ENCODE measurements at regions not wholly inside any gene's neighbourhood (a gene's known extent, or its start where the extent isn't known, plus 50 kb on each side); places are given as distances from the start of the nearest gene placed in this dataset.
A peak's percentile ranks its signal among the peaks of the same experiment; 100 is the strongest.
"Not testable (repeated sequence)": the region's sequence is repeated elsewhere in the genome, so short reads cannot be mapped to it uniquely, and the experiment has no call there.

DNA sequence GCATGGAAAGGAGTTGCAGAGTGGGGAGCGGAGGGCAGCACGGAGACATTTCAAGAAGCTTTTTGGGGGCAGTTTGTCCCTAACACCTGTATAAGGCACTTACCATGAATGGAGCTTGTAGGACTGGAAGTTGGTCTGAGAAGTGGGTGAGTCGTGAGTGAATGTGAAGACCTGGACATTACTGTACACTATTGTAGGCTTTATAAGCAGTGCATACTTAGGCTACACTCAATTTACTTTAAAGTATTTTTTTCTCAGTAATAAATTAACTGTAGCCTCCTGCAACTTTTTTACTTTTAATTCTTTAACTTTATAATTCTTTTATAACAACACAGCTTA is 141.6 kb upstream of the ETV3 start:
- Mint-ChIP-seq H3K27me3 (peaks cover 22 to 34% of the 10 kb centered on the region in 2 donors), H3K36me3 (no peaks in the 10 kb centered on the region), H3K4me1 (ENCODE audit: low read depth in 2 of 2) (no peaks in the 10 kb centered on the region), H3K9me3 (no peaks in the 10 kb centered on the region), H3K27ac (no peak overlapping the region), H3K4me3 (no peak overlapping the region)
- ATAC-seq (no peak), DNase-seq (ENCODE audit: low spot score) (no peak)

DNA sequence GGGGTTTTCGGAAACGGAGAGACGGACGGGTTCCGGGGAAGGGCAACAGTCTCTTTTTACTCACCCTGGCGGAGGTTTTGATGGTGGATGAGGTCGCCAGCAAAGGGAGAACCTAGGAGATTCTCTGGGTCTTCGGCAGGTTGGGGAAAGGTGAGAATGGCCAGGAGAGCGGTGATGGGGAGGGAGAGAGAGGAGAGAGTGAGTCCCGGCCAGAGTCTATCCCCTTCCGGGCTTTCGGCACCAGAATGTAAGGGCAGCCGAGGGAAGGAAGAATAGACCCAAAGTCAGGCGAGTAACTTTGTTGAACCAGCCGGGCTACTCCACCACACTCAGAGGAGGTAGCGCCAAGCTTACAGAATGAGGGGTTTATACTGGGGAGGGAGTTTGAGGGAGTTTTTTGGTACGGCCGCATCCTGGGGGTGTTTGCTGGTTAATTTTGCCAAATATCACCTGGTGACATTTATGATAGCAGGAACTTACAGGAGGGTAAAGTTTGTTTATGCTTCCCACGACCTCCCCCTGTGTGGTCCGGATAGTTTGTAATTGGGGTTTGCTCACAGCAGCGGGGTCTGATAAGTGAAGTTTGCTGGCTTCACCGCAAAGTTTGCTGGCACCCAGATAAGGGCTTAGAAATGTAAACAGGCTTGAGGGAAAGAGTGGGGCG is 141.1 kb upstream of the ETV3 start:
- Mint-ChIP-seq H3K4me1 (ENCODE audit: low read depth in 2 of 2) (no peaks in the 10 kb centered on the region), H3K36me3 (no peaks in the 10 kb centered on the region), H3K9me3 (no peaks in the 10 kb centered on the region), H3K4me3 (no peak overlapping the region), H3K27me3 (peaks cover 20 to 31% of the 10 kb centered on the region in 2 donors), H3K27ac (no peak overlapping the region)
- no peak for ATAC-seq
- DNase-seq (ENCODE audit: low spot score): no peak

DNA sequence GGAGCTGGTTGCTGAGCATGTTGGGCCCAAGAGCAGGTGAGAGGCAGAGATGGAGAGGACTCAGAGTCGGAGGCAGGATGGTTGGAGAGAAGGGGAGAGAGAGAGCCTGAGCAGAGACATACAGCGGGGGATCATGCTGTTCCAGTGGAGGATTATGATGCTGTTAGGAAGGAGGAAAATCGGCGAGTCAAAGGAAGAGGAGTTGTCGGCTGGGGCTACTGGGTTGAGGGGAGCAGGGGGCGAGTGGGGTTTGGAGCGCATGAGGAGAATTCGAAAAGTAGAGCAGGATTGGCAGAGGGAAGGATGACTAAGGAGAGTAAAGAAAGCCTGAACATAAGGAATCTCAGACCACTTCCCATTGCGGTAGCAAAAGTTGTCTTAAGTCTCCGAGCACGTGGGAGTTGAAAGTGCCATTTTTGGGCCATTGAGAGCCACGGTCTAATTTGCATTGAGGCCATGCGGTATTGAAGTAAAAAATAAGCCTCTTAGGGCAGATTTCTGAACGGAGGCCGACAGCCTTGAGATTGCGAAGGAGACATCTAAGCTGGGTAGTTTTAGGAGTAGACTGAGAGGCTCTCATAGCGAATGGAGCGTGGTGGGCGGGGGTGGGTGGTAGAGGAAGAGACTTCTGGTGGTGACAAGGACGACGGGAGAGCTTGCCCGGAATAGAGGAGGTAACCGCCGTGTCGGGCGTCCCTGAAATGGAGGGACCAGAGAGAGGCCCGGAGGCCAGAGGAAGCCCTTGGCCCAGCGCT is 140.4 kb upstream of the ETV3 start:
- Mint-ChIP-seq H3K27ac (no peak overlapping the region), H3K36me3 (no peaks in the 10 kb centered on the region), H3K4me1 (ENCODE audit: low read depth in 2 of 2) (no peaks in the 10 kb centered on the region), H3K27me3 (peaks cover 18 to 26% of the 10 kb centered on the region in 2 donors), H3K9me3 (no peaks in the 10 kb centered on the region), H3K4me3 (no peak overlapping the region)
- no peak for ATAC-seq
- DNase-seq (ENCODE audit: low spot score): no peak

DNA sequence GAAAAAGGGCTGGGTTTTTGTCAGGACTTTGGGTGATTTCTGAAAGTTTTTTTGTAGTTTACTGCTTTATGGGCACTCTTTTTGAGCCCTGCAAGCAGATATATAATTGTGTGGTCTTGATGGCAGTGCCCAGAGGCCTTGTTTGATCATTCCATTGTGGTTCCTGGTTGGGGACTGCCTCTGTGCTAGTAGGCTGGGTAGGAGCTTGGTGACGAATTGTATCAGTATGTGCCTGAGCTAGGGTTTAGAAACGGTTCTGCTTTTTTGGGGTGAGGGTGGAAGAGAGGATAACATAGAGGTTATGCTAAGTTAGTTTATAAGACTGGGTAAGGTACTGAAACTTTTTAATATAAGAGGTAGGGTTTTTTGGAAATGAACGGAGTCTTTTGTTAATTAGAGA is 139.7 kb upstream of the ETV3 start:
- Mint-ChIP-seq H3K4me1 (ENCODE audit: low read depth in 2 of 2) (no peaks in the 10 kb centered on the region), H3K27ac (no peak overlapping the region), H3K36me3 (no peaks in the 10 kb centered on the region), H3K9me3 (no peaks in the 10 kb centered on the region), H3K27me3 (peaks cover 15 to 21% of the 10 kb centered on the region in 2 donors), H3K4me3 (no peak overlapping the region)
- ATAC-seq (no peak), DNase-seq (ENCODE audit: low spot score) (no peak)

DNA sequence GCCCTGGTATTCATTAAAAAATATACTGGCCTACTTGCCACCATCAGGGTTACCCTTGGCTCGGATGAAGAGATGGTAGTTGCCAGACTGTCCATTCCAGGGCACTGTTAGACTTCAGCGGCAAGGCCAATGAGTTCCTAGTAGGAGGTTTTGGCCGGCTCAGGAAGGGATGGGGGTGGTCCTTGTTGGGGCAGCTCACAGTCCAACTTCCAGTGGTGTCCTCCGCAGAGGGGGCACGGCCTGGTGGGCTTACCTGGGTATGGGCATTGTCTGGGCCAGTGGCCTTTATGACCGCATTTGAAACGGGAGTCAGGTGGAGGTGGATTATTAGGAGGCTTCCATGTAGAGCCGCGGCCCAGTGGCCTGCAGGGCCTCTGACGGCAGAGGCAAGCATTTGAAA is 139.1 kb upstream of the ETV3 start:
- ATAC-seq: no peak
- no peak overlapping the region for H3K27ac Mint-ChIP-seq
- no peaks in the 10 kb centered on the region for H3K36me3 Mint-ChIP-seq

DNA sequence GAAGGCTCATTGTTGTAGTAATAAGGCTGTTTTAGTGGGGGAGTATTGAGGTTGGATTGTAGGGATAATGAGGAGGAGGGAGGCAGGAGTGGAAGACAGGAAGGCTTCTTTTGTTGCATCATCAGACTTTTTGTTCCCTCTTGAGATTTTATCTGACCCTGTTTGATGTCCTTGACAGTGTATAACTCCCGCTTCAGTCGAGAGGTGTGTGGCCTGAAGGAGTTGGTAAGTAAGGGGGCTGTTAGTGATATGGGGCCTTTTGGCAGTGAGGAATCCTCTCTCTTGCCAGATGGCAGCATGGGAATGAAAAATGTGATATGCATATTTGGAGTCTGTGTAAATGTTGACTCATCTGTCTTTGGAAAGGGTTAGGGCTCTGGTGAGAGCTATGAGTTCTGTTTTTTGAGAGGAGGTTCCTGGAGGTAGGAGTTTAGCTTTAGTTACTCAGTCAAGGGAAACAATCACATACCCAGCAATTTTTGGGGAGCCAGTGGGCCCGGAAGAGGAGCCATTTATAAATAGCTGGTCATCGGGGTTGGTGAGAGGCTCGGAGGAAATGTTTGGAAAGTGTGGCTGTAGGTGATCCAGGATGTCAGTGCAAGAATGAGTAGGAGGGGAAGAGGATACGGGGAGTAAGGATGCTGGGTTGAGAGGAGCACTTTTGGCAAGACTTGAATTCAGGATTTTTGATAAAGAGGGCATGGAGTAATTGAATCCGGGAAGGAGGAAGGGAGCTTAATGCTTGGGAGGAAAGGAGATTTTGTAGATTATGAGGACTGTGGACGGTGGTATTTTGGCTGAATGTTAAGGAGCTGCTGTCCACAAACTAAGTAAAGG is 136.7 kb upstream of the ETV3 start:
- no peaks in the 10 kb centered on the region for H3K9me3 Mint-ChIP-seq
- H3K27me3 Mint-ChIP-seq: peaks cover 5 to 10% of the 10 kb centered on the region in 2 donors
- H3K4me3 Mint-ChIP-seq: no peak overlapping the region
- no peaks in the 10 kb centered on the region for H3K4me1 Mint-ChIP-seq (ENCODE audit: low read depth in 2 of 2)
- no peak for DNase-seq (ENCODE audit: low spot score)
- ATAC-seq: no peak
- no peaks in the 10 kb centered on the region for H3K36me3 Mint-ChIP-seq
- H3K27ac Mint-ChIP-seq: no peak overlapping the region

More for the DNA sequence above, 139.1 kb upstream of the ETV3 start:
- DNase-seq (ENCODE audit: low spot score): no peak
- no peak overlapping the region for H3K4me3 Mint-ChIP-seq
- H3K9me3 Mint-ChIP-seq: no peaks in the 10 kb centered on the region
- peaks cover 9 to 15% of the 10 kb centered on the region in 2 donors for H3K27me3 Mint-ChIP-seq
- H3K4me1 Mint-ChIP-seq (ENCODE audit: low read depth in 2 of 2): no peaks in the 10 kb centered on the region

DNA sequence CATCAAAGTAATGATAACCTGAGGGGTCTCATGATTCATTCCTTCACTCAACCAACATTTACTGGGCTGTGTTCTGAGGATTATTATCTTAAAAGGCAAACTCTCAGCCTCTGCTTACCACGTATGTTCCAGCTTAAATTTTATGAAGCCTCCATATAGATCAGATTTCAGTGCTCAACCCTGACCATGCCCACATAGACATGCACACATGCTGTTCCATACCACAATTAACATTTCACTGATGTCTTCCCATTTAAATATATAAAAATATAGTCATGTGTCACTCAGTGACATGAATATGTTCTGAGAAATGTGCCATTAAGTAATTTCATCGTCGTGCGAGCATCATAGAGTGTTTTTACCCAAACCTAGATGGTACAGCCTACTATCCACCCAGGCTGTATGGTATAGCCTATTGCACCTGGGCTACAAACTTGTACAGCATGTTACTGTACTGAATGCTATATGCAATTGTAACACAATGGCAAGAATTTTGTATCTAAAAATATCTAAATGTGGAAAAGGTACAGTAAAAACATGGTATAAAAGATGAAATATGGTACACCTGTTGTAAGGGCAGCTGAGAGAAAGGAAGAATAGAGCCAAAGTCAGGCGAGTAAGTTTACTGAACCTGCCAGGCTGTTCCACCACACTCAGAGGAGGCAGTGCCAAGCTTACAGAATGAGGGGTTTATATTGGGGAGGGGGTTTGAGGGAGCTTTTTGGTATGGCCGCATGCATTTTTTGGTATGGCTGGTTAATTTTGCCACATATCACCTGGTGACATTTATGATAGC is 134.7 kb upstream of the ETV3 start:
- DNase-seq (ENCODE audit: low spot score) (no peak), ATAC-seq (no peak)
- no peak overlapping the region for H3K4me3 Mint-ChIP-seq
- no peak overlapping the region for H3K27ac Mint-ChIP-seq
- peaks cover 12 to 15% of the 10 kb centered on the region in 2 donors for H3K27me3 Mint-ChIP-seq
- H3K9me3 Mint-ChIP-seq: no peaks in the 10 kb centered on the region
- no peaks in the 10 kb centered on the region for H3K4me1 Mint-ChIP-seq (ENCODE audit: low read depth in 2 of 2)
- H3K36me3 Mint-ChIP-seq: no peaks in the 10 kb centered on the region

DNA sequence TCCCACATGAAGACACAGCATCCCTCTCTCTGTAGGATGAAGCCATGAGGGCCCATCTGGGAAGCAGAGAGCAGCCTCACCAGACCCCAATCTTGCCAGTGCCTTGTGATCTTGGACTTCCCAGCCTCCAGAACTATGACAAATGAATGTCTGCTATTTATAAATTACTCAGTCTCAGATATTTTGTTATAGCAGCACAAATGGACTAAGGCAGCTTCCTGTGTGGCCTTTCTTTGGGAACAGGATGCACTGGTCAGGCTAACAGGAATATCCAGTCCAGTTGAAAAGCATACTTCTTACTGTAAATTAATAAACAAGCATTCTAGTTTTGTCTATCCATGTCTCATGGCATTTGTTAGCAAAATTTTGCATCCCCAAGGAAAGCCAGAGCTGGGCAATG is 134.1 kb upstream of the ETV3 start:
- Mint-ChIP-seq H3K27ac (no peak overlapping the region), H3K4me1 (ENCODE audit: low read depth in 2 of 2) (no peaks in the 10 kb centered on the region), H3K9me3 (no peaks in the 10 kb centered on the region), H3K4me3 (no peak overlapping the region), H3K36me3 (no peaks in the 10 kb centered on the region), H3K27me3 (peaks cover 17 to 18% of the 10 kb centered on the region in 2 donors)
- no peak for DNase-seq (ENCODE audit: low spot score)
- ATAC-seq: no peak

DNA sequence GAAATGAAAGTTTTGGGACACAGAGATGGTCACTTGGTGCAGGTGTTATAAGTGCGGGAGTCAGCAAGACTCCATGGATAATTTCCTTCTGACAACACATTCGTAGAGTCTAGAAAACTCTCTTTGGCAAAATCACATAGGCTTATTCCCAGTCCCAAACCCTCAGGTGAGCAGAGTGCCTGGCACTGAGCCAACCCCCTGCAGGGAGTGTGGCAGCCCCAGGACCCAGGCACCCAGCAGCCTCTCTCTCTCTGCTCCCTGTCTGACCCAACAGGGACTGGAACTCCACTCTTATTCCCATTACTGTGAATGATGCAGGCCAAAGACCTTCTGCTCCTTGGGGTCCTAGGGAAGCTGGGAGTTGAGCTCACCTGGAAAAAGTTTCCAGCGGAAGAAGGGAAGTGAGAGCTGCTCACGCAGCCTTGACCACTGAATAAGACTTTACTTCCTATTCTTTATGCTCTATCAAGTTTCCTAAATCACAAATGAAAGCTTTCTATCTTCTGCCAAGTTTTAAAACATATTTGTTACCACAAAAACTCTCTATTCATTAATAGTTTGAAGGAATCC is 132.6 kb upstream of the ETV3 start:
- ATAC-seq (no peak), DNase-seq (ENCODE audit: low spot score) (no peak)
- Mint-ChIP-seq H3K4me1 (ENCODE audit: low read depth in 2 of 2) (no peaks in the 10 kb centered on the region), H3K4me3 (no peak overlapping the region), H3K9me3 (no peaks in the 10 kb centered on the region), H3K27ac (no peak overlapping the region), H3K36me3 (no peaks in the 10 kb centered on the region), H3K27me3 (peaks cover 21 to 27% of the 10 kb centered on the region in 2 donors)

DNA sequence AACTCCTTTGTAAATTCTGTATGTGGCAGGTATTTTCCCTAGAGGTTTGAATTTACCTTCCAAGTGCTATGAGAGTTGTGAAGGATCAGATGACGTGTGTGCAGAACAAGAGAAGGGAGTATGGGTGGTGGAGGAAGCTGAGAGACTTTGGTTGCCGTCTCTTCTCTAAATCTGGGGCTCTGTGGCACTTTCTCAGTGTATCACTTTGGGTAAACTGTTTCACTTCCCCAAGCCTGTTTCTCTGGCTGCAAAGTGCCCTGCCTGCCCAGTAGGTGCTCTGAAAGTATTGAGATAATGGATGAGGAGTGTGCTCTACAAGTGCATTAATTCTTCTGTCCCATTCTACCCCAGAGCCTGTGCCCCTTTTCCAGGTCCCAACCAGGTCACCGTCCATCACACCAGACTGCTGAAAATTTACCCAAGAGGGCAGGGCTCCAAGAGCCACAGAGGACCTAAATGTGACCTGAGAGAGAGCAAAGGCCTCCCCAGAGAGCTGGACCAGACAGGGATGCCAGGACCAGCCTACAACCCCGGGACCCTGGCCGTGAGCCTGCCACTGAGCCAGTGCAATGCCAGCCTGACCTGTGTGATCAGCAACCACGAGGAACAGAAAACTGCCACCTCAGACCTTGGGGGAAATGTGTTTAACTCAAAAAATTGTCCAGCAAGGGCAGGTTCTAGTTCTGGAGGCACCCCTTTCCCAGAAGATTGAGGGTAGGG is 131.6 kb upstream of the ETV3 start:
- Mint-ChIP-seq H3K27ac (no peak overlapping the region), H3K36me3 (no peaks in the 10 kb centered on the region), H3K4me3 (no peak overlapping the region), H3K9me3 (no peaks in the 10 kb centered on the region), H3K4me1 (ENCODE audit: low read depth in 2 of 2) (no peaks in the 10 kb centered on the region), H3K27me3 (peaks cover 24 to 27% of the 10 kb centered on the region in 2 donors)
- ATAC-seq (peak in 1 of 2 donors; percentile 24), DNase-seq (ENCODE audit: low spot score) (no peak)

DNA sequence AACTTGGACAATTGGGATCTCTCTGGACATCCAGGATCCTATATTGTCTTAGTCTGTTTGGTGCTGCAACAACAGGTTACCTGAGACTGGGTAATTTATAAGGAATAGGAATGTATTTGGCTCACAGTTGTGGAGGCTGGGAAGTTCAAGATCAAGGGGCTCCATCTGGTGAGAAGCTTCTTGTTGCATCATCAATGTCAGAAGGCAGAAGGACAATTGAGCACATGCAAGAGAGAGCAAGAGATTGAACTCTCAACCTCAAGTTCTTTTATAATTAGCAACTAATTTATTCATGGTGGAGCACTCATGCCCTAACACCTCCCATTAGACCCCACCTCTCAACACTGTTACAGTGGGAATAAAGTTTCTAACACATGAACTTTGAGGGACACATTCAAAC is 124.7 kb upstream of the ETV3 start:
- DNase-seq (ENCODE audit: low spot score): no peak
- Mint-ChIP-seq H3K4me3 (no peak overlapping the region), H3K4me1 (ENCODE audit: low read depth in 2 of 2) (no peaks in the 10 kb centered on the region), H3K36me3 (peaks cover 4% of the 10 kb centered on the region), H3K9me3 (peaks cover 5% of the 10 kb centered on the region), H3K27ac (no peak overlapping the region), H3K27me3 (peaks cover 17 to 36% of the 10 kb centered on the region in 2 donors)
- no peak for ATAC-seq

DNA sequence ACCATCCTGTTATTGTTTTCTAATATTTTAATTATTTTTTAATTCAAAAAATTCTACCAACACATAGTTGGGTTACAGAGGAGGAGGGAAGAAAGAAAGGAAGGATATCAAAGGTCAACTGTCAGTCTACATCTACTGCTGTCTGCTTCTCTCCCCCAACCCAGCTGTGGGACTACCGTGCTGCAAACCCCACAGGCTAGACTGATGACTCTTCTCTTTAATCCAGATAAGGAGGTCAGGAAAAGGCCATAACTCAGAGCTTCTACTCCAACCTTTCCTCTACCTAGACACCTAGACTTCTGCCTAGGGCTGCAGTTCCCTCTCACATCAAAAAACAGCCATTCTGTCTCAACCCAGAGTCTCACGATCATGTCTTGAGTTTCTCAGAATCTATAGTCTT is 124.2 kb upstream of the ETV3 start:
- H3K27me3 Mint-ChIP-seq: peaks cover 15 to 31% of the 10 kb centered on the region in 2 donors
- H3K27ac Mint-ChIP-seq: no peak overlapping the region
- H3K9me3 Mint-ChIP-seq: peaks cover 5% of the 10 kb centered on the region
- no peak for ATAC-seq
- DNase-seq (ENCODE audit: low spot score): no peak
- H3K4me3 Mint-ChIP-seq: no peak overlapping the region
- no peaks in the 10 kb centered on the region for H3K4me1 Mint-ChIP-seq (ENCODE audit: low read depth in 2 of 2)
- H3K36me3 Mint-ChIP-seq: peaks cover 4% of the 10 kb centered on the region

DNA sequence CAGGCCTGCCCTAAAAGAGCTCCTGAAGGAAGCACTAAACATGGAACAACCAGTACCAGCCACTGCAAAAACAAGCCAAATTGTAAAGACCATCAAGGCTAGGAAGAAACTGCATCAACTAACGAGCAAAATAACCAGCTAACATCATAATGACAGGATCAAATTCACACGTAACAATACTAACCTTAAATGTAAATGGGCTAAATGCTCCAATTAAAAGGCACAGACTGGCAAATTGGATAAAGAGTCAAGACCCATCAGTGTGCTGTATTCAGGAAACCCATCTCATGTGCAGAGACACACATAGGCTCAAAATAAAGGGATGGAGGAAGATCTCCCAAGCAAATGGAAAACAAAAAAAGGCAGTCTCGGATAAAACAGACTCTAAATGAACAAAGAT is 117.7 kb upstream of the ETV3 start:
- H3K36me3 Mint-ChIP-seq; H3K27ac Mint-ChIP-seq; H3K4me3 Mint-ChIP-seq; H3K9me3 Mint-ChIP-seq; ATAC-seq; H3K4me1 Mint-ChIP-seq (ENCODE audit: low read depth in 2 of 2); DNase-seq (ENCODE audit: low spot score): not testable (repeated sequence)
- peaks cover 26 to 53% of the 10 kb centered on the region in 2 donors for H3K27me3 Mint-ChIP-seq
